ENCODE measurements at regions not wholly inside any gene's neighbourhood (a gene's known extent, or its start where the extent isn't known, plus 50 kb on each side); places are given as distances from the start of the nearest gene placed in this dataset.
"Not testable (repeated sequence)": the region's sequence is repeated elsewhere in the genome, so short reads cannot be mapped to it uniquely, and the experiment has no call there.

DNA sequence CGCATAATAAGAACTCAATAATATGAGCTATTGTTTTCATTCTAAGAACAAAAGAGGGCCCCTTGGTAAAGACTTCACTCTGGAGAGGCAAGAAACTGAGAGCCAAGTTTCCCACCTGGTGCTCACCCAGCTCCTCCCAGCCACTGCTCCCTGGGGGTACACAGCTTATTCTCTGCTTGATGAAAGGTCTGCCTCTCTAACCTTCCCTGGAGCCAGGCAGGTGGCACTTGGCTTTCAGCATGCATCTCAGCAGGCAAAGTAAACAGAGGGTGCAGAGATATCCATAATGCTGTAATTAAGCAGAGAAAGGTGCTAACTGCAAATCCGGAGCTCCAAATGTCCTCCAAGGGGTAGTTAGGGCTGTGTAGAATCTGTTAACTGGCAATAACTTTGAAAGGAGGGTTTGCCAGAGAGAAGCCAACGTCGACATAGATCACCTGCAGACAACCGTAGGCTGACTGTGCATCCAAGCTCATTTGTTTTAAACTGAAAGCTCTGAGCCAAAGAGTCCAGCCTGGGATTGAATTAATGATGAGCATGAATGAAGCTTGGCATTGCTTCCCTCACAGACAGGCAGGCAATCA lies 159.6 kb upstream of the PROK2 start:
- no peak overlapping the region for H3K4me2 ChIP-seq

DNA sequence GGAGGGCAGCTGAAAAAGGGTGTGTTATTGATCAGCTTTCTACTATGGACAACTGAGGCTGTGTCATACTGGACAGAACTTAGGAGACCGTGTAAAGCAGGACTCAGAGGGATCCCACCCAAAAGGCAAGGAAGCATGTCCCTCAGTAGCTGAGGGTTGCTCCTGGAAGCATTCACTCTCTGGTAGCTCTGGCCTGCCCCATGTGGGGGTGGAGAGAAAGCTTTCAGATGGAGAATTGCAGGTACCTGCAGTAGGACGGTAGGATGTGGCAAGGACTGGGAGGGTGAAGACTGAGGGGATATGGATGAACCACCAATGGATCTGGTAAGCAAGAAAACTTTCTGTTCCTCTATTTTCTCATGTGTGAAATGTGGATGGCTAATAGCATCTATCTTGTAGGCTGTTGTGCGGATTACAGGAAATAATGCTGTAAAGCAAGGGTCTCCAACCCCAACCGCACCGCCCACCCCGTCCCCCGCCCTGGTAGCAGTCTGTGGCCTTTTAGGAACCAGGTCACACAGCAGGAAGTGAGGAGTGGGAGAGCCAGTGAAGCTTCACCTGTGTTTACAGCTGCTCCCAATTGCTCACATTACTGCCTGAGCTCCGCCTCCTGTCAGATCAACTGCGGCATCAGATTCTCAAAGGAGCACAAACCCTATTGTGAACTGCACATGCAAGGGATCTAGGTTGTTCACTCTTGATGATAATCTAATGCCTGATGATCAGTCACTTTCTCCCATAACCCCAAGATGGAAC lies 157.7 kb upstream of the PROK2 start:
- Histone ChIP-seq H3K27me3 (no peaks in the 10 kb centered on the region), H3K27ac (no peak overlapping the region), H3K4me2 (peak overlapping the region; percentile 33), H3K4me1 (peaks cover 20% of the 10 kb centered on the region), H3K4me3 (no peak overlapping the region), H3K9ac (no peak overlapping the region), H3K9me3 (0 out of 2 replicates have a peak, but pooled peaks cover 4% of the 10 kb centered on the region), H3K36me3 (no peaks in the 10 kb centered on the region), H4K20me1 (no peaks in the 10 kb centered on the region)
- no peak for TF ChIP-seq Cebpa-rat (IDR thresholded peaks at IDR 0.05)

More for the DNA sequence above, 159.6 kb upstream of the PROK2 start:
- H3K4me1 ChIP-seq: peaks cover 32% of the 10 kb centered on the region
- H3K27ac ChIP-seq: no peak overlapping the region
- no peak overlapping the region for H3K4me3 ChIP-seq
- H3K9me3 ChIP-seq: 0 out of 2 replicates have a peak, but pooled peaks cover 4% of the 10 kb centered on the region
- H3K9ac ChIP-seq: no peak overlapping the region
- no peak for TF ChIP-seq Cebpa-rat (IDR thresholded peaks at IDR 0.05)
- no peaks in the 10 kb centered on the region for H3K36me3 ChIP-seq
- H3K27me3 ChIP-seq: no peaks in the 10 kb centered on the region
- H4K20me1 ChIP-seq: no peaks in the 10 kb centered on the region

DNA sequence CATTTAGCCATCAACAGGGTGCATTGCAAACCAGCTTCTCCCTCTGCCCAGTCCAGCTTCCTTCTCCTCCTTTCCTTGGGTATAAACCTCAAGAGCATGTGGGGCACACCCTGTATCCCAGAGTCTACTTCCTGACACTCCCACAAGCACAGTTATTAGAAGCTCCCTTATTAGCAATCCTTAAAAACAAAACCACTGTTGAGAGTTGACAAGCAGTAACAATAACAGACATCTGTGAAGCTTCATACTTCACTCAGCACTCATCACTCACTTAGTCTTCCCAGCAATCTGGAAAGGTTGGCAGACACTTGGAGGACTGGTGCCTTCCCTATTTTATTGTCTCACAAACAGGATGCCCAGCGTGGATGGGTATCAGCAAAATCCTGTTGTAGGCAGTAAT lies 155.5 kb upstream of the PROK2 start:
- Histone ChIP-seq H3K4me3 (no peak overlapping the region), H3K9me3 (0 out of 2 replicates have a peak, but pooled peaks cover 4% of the 10 kb centered on the region), H3K9ac (no peak overlapping the region), H3K27me3 (no peaks in the 10 kb centered on the region), H3K27ac (no peak overlapping the region), H4K20me1 (no peaks in the 10 kb centered on the region), H3K4me2 (no peak overlapping the region), H3K36me3 (no peaks in the 10 kb centered on the region), H3K4me1 (peaks cover 20% of the 10 kb centered on the region)
- TF ChIP-seq Cebpa-rat (IDR thresholded peaks at IDR 0.05): no peak

DNA sequence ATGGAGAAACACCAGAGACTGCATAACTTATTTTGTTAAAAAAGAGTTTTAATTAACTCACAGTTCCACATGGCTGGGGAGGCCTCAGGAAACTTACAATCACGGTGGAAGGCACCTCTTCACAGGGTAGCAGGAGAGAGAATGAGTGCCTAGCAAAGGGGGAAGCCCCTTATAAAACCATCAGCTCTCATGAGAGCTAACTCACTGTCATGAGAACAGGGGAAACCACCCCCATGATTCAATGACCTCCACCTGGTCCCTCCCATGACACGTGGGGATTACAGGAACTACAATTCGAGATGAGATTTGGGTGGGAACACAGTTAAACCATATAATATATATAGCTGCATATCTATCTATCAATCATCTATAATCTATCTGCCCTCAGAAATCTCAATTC lies 153.1 kb upstream of the PROK2 start:
- not testable (repeated sequence) for H3K36me3 ChIP-seq, H3K9ac ChIP-seq, H3K4me2 ChIP-seq, H4K20me1 ChIP-seq, H3K9me3 ChIP-seq, H3K27ac ChIP-seq, H3K27me3 ChIP-seq, H3K4me3 ChIP-seq
- H3K4me1 ChIP-seq: peaks cover 18% of the 10 kb centered on the region

DNA sequence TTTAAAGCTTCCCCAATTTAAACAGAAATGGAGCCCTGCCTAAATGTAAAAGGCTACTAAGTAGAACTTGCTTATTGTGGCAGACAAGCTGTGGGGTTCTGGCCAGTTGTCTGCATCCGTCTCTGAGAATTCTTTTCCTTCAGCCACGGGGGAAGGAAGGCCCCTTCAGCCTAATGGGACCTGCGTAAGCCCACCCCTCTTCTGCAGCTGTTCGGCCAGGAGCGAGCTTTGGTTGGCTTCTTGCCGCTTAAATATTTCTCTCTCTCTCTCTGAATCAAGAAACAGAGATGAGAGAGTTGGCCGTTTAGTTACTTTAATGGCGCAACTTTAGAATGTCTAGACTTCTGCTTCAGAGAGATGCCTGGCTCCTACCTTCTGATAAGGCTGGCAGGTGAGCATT lies 151.7 kb upstream of the PROK2 start:
- no peaks in the 10 kb centered on the region for H3K36me3 ChIP-seq
- H3K9me3 ChIP-seq: no peaks in the 10 kb centered on the region
- no peak for TF ChIP-seq Cebpa-rat (IDR thresholded peaks at IDR 0.05)
- H3K9ac ChIP-seq: no peak overlapping the region
- no peaks in the 10 kb centered on the region for H4K20me1 ChIP-seq
- H3K27me3 ChIP-seq: no peaks in the 10 kb centered on the region
- no peak overlapping the region for H3K4me2 ChIP-seq
- peaks cover 8% of the 10 kb centered on the region for H3K4me1 ChIP-seq
- H3K27ac ChIP-seq: no peak overlapping the region
- H3K4me3 ChIP-seq: no peak overlapping the region

DNA sequence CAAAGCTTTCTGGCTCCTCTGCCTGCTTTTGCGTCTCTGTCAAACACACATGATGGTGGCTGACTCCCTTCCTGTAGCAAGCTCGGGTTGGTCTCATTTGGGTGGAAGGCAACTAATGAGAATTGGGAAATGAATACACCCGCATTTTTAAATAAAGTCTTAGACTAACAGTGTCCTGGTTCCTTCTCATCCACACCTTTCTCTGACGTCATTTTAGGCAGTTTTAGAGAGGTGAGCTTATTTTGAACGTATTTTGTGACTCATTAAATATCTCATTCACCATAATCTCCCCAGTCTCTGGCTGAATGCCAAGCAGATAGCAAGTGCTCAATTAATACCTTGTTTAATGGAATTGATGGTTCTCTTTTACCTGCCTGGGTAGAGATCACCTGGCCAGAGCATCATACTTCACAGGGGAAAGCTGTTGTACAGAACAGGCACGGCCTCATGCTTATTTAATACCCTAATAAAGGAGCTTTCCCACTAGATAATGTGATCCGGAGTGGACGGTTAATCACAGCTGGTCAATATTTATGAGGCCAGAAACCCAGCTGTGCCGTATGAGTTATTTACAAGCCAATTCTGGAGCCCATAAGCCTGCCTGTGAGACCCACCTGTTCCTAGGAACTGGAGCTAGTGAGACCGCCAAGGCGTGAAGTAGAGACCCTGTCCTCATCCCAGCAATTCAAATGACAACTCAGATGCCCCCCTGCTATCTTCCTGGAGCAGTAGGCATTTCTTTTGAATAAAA lies 149.7 kb upstream of the PROK2 start:
- H3K4me3 ChIP-seq: no peak overlapping the region
- no peaks in the 10 kb centered on the region; the same call in 1 of the 2 replicates for H3K4me1 ChIP-seq

DNA sequence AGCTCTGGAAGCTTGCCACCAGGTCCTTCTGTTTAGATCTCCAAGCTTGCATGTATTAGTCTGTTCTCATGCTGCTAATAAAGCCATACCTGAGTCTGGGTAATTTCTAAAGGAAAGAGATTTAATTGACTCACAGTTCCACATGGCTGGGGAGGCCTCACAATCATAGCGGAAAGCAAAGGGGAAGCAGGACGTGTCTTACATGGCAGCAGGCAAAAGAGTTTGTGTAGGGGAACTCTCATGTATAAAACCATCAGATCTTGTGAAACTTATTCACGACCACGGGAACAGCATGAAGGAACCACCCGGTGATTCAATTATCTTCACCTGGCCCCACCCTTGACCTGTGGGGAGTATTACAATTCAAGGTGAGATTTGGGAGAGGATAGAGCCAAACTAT lies 147.0 kb upstream of the PROK2 start:
- no peak overlapping the region for H3K27ac ChIP-seq
- H3K4me1 ChIP-seq: peaks cover 9% of the 10 kb centered on the region; the same call in 1 of the 2 replicates
- no peak overlapping the region for H3K9ac ChIP-seq
- H3K36me3 ChIP-seq: no peaks in the 10 kb centered on the region
- no peaks in the 10 kb centered on the region for H3K9me3 ChIP-seq
- H4K20me1 ChIP-seq: no peaks in the 10 kb centered on the region
- no peak for TF ChIP-seq Cebpa-rat (IDR thresholded peaks at IDR 0.05)
- no peak overlapping the region for H3K4me2 ChIP-seq
- no peaks in the 10 kb centered on the region for H3K27me3 ChIP-seq
- no peak overlapping the region for H3K4me3 ChIP-seq

More for the DNA sequence above, 149.7 kb upstream of the PROK2 start:
- Histone ChIP-seq H4K20me1 (no peaks in the 10 kb centered on the region), H3K36me3 (no peaks in the 10 kb centered on the region), H3K4me2 (no peak overlapping the region), H3K27me3 (no peaks in the 10 kb centered on the region), H3K9ac (no peak overlapping the region), H3K9me3 (no peaks in the 10 kb centered on the region), H3K27ac (no peak overlapping the region)
- no peak for TF ChIP-seq Cebpa-rat (IDR thresholded peaks at IDR 0.05)

DNA sequence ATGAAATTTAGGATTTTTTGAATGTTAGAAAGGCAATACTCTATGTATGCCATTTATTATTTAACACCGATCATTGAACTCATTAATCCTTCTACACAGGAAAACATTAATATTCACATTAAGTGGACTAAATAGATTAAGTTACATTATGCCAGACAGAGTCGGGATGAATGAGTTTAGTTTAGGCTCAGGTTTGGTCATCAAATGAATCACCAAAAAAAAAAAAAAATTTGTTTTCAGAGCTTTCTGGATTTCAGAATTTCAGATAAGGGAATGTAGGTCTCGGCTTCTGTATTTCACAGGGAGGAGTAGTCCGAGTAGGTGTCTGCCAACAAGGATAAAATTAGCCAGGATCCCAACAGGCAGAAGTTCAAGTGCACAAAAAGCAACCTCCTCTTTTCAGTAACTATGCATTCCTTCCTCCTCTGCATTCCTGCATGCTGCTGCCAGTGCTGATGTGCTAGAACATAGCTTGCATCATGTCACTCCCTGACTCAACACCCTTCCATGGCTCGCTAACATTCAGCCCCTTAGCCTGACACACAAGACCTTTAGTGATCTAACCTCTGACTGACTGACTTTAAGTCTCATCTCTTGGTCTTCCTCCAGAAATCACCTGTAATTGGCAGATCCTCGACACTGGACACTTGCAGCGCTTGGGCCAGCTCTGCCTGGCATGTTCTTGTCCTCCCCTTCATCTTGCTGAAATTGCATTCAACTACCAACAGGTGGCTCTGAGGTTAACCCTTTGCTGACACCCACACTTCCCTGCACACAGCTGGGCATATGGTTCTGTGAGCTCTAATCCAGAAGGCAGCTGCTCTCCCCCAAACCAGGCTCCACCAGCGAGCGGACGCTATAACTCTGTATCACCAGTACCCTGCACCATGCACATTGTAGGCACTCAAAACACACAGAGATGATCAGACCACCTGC lies 145.4 kb upstream of the PROK2 start:
- H3K4me3 ChIP-seq: no peak overlapping the region
- peaks cover 15% of the 10 kb centered on the region; the same call in 1 of the 2 replicates for H3K4me1 ChIP-seq
- no peaks in the 10 kb centered on the region for H4K20me1 ChIP-seq
- no peak overlapping the region for H3K27ac ChIP-seq
- no peaks in the 10 kb centered on the region for H3K36me3 ChIP-seq
- no peak overlapping the region for H3K9ac ChIP-seq
- no peak for TF ChIP-seq Cebpa-rat (IDR thresholded peaks at IDR 0.05)
- H3K9me3 ChIP-seq: no peaks in the 10 kb centered on the region
- no peak overlapping the region for H3K4me2 ChIP-seq
- no peaks in the 10 kb centered on the region for H3K27me3 ChIP-seq

DNA sequence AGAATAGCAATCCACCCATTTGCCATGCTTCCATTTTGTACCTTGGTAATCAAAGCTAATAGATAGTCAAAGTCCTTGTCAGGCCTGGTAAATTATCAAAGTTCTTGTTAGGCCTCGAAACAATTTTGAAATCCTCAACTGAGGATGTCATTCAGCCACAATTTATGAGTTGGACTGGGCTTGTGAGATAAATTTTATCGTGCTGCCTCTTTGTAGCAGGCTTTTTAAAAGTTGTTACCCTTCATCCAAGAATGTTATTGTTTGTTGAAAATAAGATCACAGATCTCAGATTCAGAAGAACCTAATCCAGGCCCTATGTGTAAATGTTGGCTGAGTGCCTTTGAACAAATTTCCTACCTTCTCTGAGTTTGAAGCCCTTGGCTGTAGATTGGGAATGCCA lies 143.3 kb upstream of the PROK2 start:
- H3K36me3 ChIP-seq: no peaks in the 10 kb centered on the region
- H3K9ac ChIP-seq: no peak overlapping the region
- no peak for TF ChIP-seq Cebpa-rat (IDR thresholded peaks at IDR 0.05)
- H3K4me3 ChIP-seq: no peak overlapping the region
- no peaks in the 10 kb centered on the region for H3K27me3 ChIP-seq
- H3K27ac ChIP-seq: no peak overlapping the region
- H3K9me3 ChIP-seq: no peaks in the 10 kb centered on the region
- no peak overlapping the region for H3K4me2 ChIP-seq
- peaks cover 15% of the 10 kb centered on the region; the same call in 1 of the 2 replicates for H3K4me1 ChIP-seq
- no peaks in the 10 kb centered on the region for H4K20me1 ChIP-seq

Data from BLaER1 (cell line).